Heart right ventricle (tissue), 16 donors: ENCODE measurements at regions not wholly inside any gene's neighbourhood (a gene's known extent, or its start where the extent isn't known, plus 50 kb on each side); places are given as distances from the start of the nearest gene placed in this dataset.

Source experiments
- ATAC-seq, 8 donors: fragments of 200-7000 bp; cut with Tn5 transposase; one replicate each; pipeline ENCODE4 v1.9.1; 2020; ENCODE audit warnings: mild to moderate bottlenecking in 8 of 8, moderate library complexity in 8 of 8, moderate number of reproducible peaks in 1 of 8
- DNase-seq, 2 donors: peaks; one replicate each; pipeline ENCODE4 v3.0.0-alpha.2; 2020
- H3K27ac ChIP-seq, 10 donors: fragments of 200-600 bp; sonication (generic) in 2 of 10; one replicate each; pipeline versions ENCODE4 v1.5.0 to v1.8.0; 2020 to 2022; ENCODE audit warnings: mild to moderate bottlenecking in 3 of 10
- H3K27me3 ChIP-seq, 7 donors: fragments of 200-600 bp; one replicate each; pipeline ENCODE4 v1.8.0; 2021 to 2022; ENCODE audit warnings: mild to moderate bottlenecking in 2 of 7
- H3K36me3 ChIP-seq, 9 donors: fragments of 200-600 bp; sonication (generic) in 1 of 9; one replicate each; pipeline versions ENCODE4 v1.5.0 to v1.8.0; 2020 to 2022; ENCODE audit warnings: mild to moderate bottlenecking in 2 of 9
- H3K4me1 ChIP-seq, 9 donors: fragments of 200-600 bp; sonication (generic) in 1 of 9; one replicate each; pipeline versions ENCODE4 v1.5.0 to v1.8.0; 2020 to 2022; ENCODE audit warnings: mild to moderate bottlenecking in 4 of 9
- H3K4me3 ChIP-seq, 10 donors: fragments of 200-600 bp; sonication (generic) in 2 of 10; one replicate each; pipeline versions ENCODE4 v1.5.0 to v1.8.0; 2020 to 2022; ENCODE audit warnings: mild to moderate bottlenecking in 7 of 10, moderate library complexity in 2 of 10
- H3K9me3 ChIP-seq, 11 donors: fragments of 200-600 bp in 10 of 11; sonication (generic) in 2 of 11; one replicate each; pipeline versions ENCODE4 v1.5.0 to v1.8.0; 2013 to 2022; ENCODE audit warnings: mild to moderate bottlenecking in 2 of 11, control low read depth in 1 of 11, moderate library complexity in 1 of 11
- CTCF ChIP-seq, 9 donors: fragments of 200-600 bp; sonication (generic) in 2 of 9; IDR thresholded peaks; one replicate each; pipeline versions ENCODE4 v1.5.0 to v1.8.0; 2021 to 2022; ENCODE audit warnings: antibody characterized with exemption in 9 of 9, mild to moderate bottlenecking in 5 of 9, moderate library complexity in 1 of 9
- WGBS, 2 donors: extraction: QIAGEN DNeasy Blood & Tissue Kit; methylation state at CpG; one replicate each; pipeline ENCODE4 v1.1.7; 2013; ENCODE audit warnings: inconsistent platforms in 1 of 2; 5-methylcytosine and 5-hydroxymethylcytosine counted together
- intact Hi-C, 10 donors: fragments of 100-400 bp; cut with DNase I; formaldehyde crosslinking; loops; one replicate each; pipeline versions ENCODE4 v1.11.1 to v1.14.2; 2022
- donor health status: Arrhythmogenic right ventricular cardiomyopathy.
- donor health status: ischemic (EF 13 %, LVEDD 7.1; RV severe dilation, severe dysfunction).
- donor health status: healthy with polysubstance abuse.
- donor health status: DM: no; HTN: yes; CAD: no.
- donor health status: DM: no; HTN: no; CAD: no.
- donor health status: ischemic (EF 25% LVEDD 6.9; RV normal size, moderate dysfunction).
- donor health status: ischemic (EF 25% LVEDD 5.7; RV mildly dilated, moderate dysfunction).
- donor health status: healthy.
- donor health status: DM: yes; HTN: yes; CAD: no.
- donor health status: Ischemic cardiomyopathy.
- donor health status: ischemic (EF 35%, LVEDD 5.7; RV mildly dilated, moderate dysfunction).
- donor health status: nonischemic (EF 11% LVEDD 7.7; RV severe dilation, severe dysfunction).
- donor health status: DM: yes; HTN: yes; CAD: no.
- donor health status: PGD.
- donor health status: ischemic (EF 29% LVEDD 5.4; RV normal size, mild dysfunction).
- donor health status: nonischemic (EF 23%, LVEDD 6.1; RV moderate dilation, normal function).

GRCh38 chr16:5480431-5481195 is 383.0 kb upstream of the EEF2KMT start:
- DNase-seq: no peak

GRCh38 chr16:5479926-5480325 is 382.3 kb upstream of the EEF2KMT start:
- 8 to 12% methylated on average over 3 of the region's 3 CpGs for WGBS, 2 donors

More at GRCh38 chr16:5480431-5481195, 383.0 kb upstream of the EEF2KMT start:
- no peak overlapping the region for H3K4me3 ChIP-seq
- no peak for TF ChIP-seq CTCF (IDR thresholded peaks at IDR 0.05)
- H3K27ac ChIP-seq: no peak overlapping the region
- intact Hi-C loops: loop anchor here in 1 of 10 donors (10.0 kb wide), 1 partner anchor 444 kb away; no protein-coding TSS in a partner anchor
- H3K9me3 ChIP-seq: no peaks in the 10 kb centered on the region
- 66 to 78% methylated on average over 7 of the region's 7 CpGs for WGBS, 2 donors
- H3K4me1 ChIP-seq: no peaks in the 10 kb centered on the region
- H3K36me3 ChIP-seq: no peaks in the 10 kb centered on the region
- ATAC-seq: no peak
- peaks cover 0 to 37% (median 0%) of the 10 kb centered on the region in 7 donors for H3K27me3 ChIP-seq

GRCh38 chr16:5478036-5478435 is 380.4 kb upstream of the EEF2KMT start:
- intact Hi-C loops: no loop called here
- ATAC-seq (no peak), DNase-seq (no peak)
- H3K4me1 ChIP-seq: no peaks in the 10 kb centered on the region
- TF ChIP-seq CTCF (IDR thresholded peaks at IDR 0.05): no peak
- no peak overlapping the region for H3K27ac ChIP-seq
- peaks cover 0 to 37% (median 0%) of the 10 kb centered on the region in 7 donors for H3K27me3 ChIP-seq
- H3K9me3 ChIP-seq: no peaks in the 10 kb centered on the region
- no peak overlapping the region for H3K4me3 ChIP-seq
- 59 to 64% methylated on average over 7 of the region's 7 CpGs for WGBS, 2 donors
- H3K36me3 ChIP-seq: no peaks in the 10 kb centered on the region

More at GRCh38 chr16:5479926-5480325, 382.3 kb upstream of the EEF2KMT start:
- Histone ChIP-seq H3K27ac (no peak overlapping the region), H3K4me3 (no peak overlapping the region), H3K27me3 (peaks cover 0 to 37% (median 0%) of the 10 kb centered on the region in 7 donors), H3K36me3 (no peaks in the 10 kb centered on the region), H3K9me3 (no peaks in the 10 kb centered on the region), H3K4me1 (no peaks in the 10 kb centered on the region)
- no peak for ATAC-seq
- DNase-seq: no peak
- intact Hi-C loops: loop anchor here in 1 of 10 donors (10.0 kb wide), 1 partner anchor 445 kb away; no protein-coding TSS in a partner anchor
- TF ChIP-seq CTCF (IDR thresholded peaks at IDR 0.05): no peak

GRCh38 chr16:5477251-5477650 is 379.7 kb upstream of the EEF2KMT start:
- no peaks in the 10 kb centered on the region for H3K4me1 ChIP-seq
- H3K9me3 ChIP-seq: no peaks in the 10 kb centered on the region
- no peak for ATAC-seq
- no peak for TF ChIP-seq CTCF (IDR thresholded peaks at IDR 0.05)
- 65 to 71% methylated on average over 6 of the region's 6 CpGs for WGBS, 2 donors
- intact Hi-C loops: no loop called here
- DNase-seq: no peak
- no peak overlapping the region for H3K27ac ChIP-seq
- H3K4me3 ChIP-seq: no peak overlapping the region
- H3K27me3 ChIP-seq: peaks cover 0 to 38% (median 5%) of the 10 kb centered on the region in 7 donors
- no peaks in the 10 kb centered on the region for H3K36me3 ChIP-seq
